ENCODE measurements at regions not wholly inside any gene's neighbourhood (a gene's known extent, or its start where the extent isn't known, plus 50 kb on each side); places are given as distances from the start of the nearest gene placed in this dataset.

- H3K27ac ChIP-seq = no peak overlapping the region
- no peak for DNase-seq (ENCODE audit: low spot score)
- no peak overlapping the region for H3K4me3 ChIP-seq
- TF ChIP-seq CTCF (IDR thresholded peaks at IDR 0.05) = no peak
Measured at GRCh38 chr11:69554849-69555248, 73.4 kb downstream of the LINC01488 start.

GRCh38 chr11:69557266-69557665 lies 75.8 kb downstream of the LINC01488 start:
- DNase-seq (ENCODE audit: low spot score) = peak; percentile 55
- no peak for TF ChIP-seq CTCF (IDR thresholded peaks at IDR 0.05)
- Histone ChIP-seq H3K4me3 (no peak overlapping the region), H3K27ac (no peak overlapping the region)

GRCh38 chr11:69558519-69558941 lies 77.1 kb downstream of the LINC01488 start:
- Histone ChIP-seq H3K27ac (no peak overlapping the region), H3K4me3 (no peak overlapping the region)
- peak; percentile 11 for DNase-seq (ENCODE audit: low spot score)
- no peak for TF ChIP-seq CTCF (IDR thresholded peaks at IDR 0.05)

GRCh38 chr11:69559181-69559580 lies 77.7 kb downstream of the LINC01488 start:
- peak; percentile 40 for DNase-seq (ENCODE audit: low spot score)
- TF ChIP-seq CTCF (IDR thresholded peaks at IDR 0.05) = no peak
- no peak overlapping the region for H3K27ac ChIP-seq
- no peak overlapping the region for H3K4me3 ChIP-seq

GRCh38 chr11:69560141-69560790 lies 78.8 kb downstream of the LINC01488 start:
- Histone ChIP-seq H3K27ac (no peak overlapping the region), H3K4me3 (no peak overlapping the region)
- no peak for TF ChIP-seq CTCF (IDR thresholded peaks at IDR 0.05)
- peak; percentile 28 for DNase-seq (ENCODE audit: low spot score)

GRCh38 chr11:69562302-69562701 lies 78.7 kb upstream of the CCND1 start:
- no peak for DNase-seq (ENCODE audit: low spot score)

More at GRCh38 chr11:69562302-69562701, 78.7 kb upstream of the CCND1 start:
- Histone ChIP-seq H3K4me3 (no peak overlapping the region), H3K27ac (no peak overlapping the region)
- no peak for TF ChIP-seq CTCF (IDR thresholded peaks at IDR 0.05)

Measured in coronary artery (tissue), 2 donors.